ENCODE measurements at regions not wholly inside any gene's neighbourhood (a gene's known extent, or its start where the extent isn't known, plus 50 kb on each side); places are given as distances from the start of the nearest gene placed in this dataset.

DNA sequence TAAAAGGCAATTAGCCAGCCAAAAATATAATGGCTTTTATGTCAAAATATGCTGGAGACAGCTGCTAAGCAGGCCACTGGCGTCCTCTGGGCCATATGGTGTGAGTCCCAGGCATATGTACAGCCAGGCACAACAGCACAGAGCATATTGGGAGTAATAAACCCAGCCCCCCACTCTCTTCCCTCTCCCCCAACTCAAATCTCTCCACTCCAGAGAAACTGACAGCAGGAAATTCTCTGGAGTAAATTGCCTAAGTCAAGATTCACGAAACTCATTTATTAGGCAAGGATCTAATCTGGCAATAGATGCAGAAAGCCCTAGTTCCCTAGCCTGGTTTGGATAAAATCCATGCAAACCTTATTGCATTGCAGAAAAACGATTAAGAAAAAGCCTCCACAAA lies 147.9 kb upstream of the SEL1L start:
- H3K27me3 Mint-ChIP-seq (ENCODE audit: low read depth in 2 of 2) = peaks cover 0 to 3% of the 10 kb centered on the region in 2 donors
- H3K27ac Mint-ChIP-seq = no peak overlapping the region
- H3K36me3 Mint-ChIP-seq = no peaks in the 10 kb centered on the region
- intact Hi-C loops (cut with micrococcal nuclease) = no loop called here
- no peak overlapping the region for H3K27ac ChIP-seq (ENCODE audit: low read length)
- H3K36me3 ChIP-seq (ENCODE audit: control insufficient read depth, insufficient read depth, low read length) = no peaks in the 10 kb centered on the region
- no peak overlapping the region for H3K4me3 Mint-ChIP-seq
- ATAC-seq (no peak), DNase-seq (no peak)
- no peak for TF ChIP-seq CTCF (IDR thresholded peaks at IDR 0.05)
- peaks cover 3 to 6% of the 10 kb centered on the region in 2 donors for H3K9me3 Mint-ChIP-seq
- no peak overlapping the region for H3K4me3 ChIP-seq (ENCODE audit: low read length)
- no peaks in the 10 kb centered on the region for H3K4me1 ChIP-seq (ENCODE audit: control insufficient read depth, insufficient read depth, low read length)
- no peaks in the 10 kb centered on the region for H3K4me1 Mint-ChIP-seq
- H3K27me3 ChIP-seq (ENCODE audit: control insufficient read depth, insufficient read depth, low read length) = no peaks in the 10 kb centered on the region
- WGBS (ENCODE audit: insufficient coverage) = 35% methylated on average over 3 of the region's 3 CpGs
- peaks cover 4% of the 10 kb centered on the region for H3K9me3 ChIP-seq (ENCODE audit: control insufficient read depth, insufficient read depth, low read length)

DNA sequence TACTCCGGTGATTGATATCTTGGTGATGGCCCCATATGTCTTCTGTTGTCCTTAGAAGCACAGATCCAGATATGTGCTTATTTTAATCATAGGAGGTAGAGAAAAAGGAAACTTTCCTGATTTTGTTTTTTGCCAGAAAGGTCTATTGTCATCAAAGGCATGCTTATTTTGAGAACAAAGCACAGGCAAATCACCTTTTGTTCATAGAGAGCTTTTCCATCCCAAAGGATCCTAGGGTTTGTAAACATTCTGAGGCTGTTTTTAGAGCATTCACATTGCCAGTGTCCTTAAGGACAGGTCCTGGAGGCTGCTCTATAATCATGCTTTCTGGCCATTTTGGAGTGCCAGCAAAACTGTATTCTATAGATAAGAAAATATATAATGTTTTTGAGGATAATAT lies 148.5 kb upstream of the SEL1L start:
- intact Hi-C loops (cut with micrococcal nuclease) = no loop called here

GRCh38 chr14:81682701-81683100 lies 149.0 kb upstream of the SEL1L start:
- H3K4me3 ChIP-seq (ENCODE audit: low read length) = no peak overlapping the region
- TF ChIP-seq CTCF (IDR thresholded peaks at IDR 0.05) = no peak
- Mint-ChIP-seq H3K4me3 (no peak overlapping the region), H3K27ac (no peak overlapping the region), H3K4me1 (no peaks in the 10 kb centered on the region), H3K9me3 (peaks cover 3 to 7% of the 10 kb centered on the region in 2 donors), H3K36me3 (no peaks in the 10 kb centered on the region), H3K27me3 (ENCODE audit: low read depth in 2 of 2) (peaks cover 0 to 3% of the 10 kb centered on the region in 2 donors)
- WGBS (ENCODE audit: insufficient coverage) = 73% methylated on average over 2 of the region's 2 CpGs
- DNase-seq (no peak), ATAC-seq (no peak)
- H3K4me1 ChIP-seq (ENCODE audit: control insufficient read depth, insufficient read depth, low read length) = no peaks in the 10 kb centered on the region
- no peaks in the 10 kb centered on the region for H3K36me3 ChIP-seq (ENCODE audit: control insufficient read depth, insufficient read depth, low read length)
- no peaks in the 10 kb centered on the region for H3K27me3 ChIP-seq (ENCODE audit: control insufficient read depth, insufficient read depth, low read length)
- H3K27ac ChIP-seq (ENCODE audit: low read length) = no peak overlapping the region
- peaks cover 4% of the 10 kb centered on the region for H3K9me3 ChIP-seq (ENCODE audit: control insufficient read depth, insufficient read depth, low read length)
- intact Hi-C loops (cut with micrococcal nuclease) = no loop called here

More for the DNA sequence above, 148.5 kb upstream of the SEL1L start:
- WGBS (ENCODE audit: insufficient coverage) = 76% methylated on average over 1 of the region's 1 CpG
- no peak for TF ChIP-seq CTCF (IDR thresholded peaks at IDR 0.05)
- no peak overlapping the region for H3K4me3 Mint-ChIP-seq
- H3K27me3 Mint-ChIP-seq (ENCODE audit: low read depth in 2 of 2) = peaks cover 0 to 3% of the 10 kb centered on the region in 2 donors
- no peaks in the 10 kb centered on the region for H3K36me3 ChIP-seq (ENCODE audit: control insufficient read depth, insufficient read depth, low read length)
- no peaks in the 10 kb centered on the region for H3K27me3 ChIP-seq (ENCODE audit: control insufficient read depth, insufficient read depth, low read length)
- no peaks in the 10 kb centered on the region for H3K4me1 Mint-ChIP-seq
- no peaks in the 10 kb centered on the region for H3K36me3 Mint-ChIP-seq
- H3K27ac ChIP-seq (ENCODE audit: low read length) = no peak overlapping the region
- no peak overlapping the region for H3K27ac Mint-ChIP-seq
- peaks cover 4% of the 10 kb centered on the region for H3K9me3 ChIP-seq (ENCODE audit: control insufficient read depth, insufficient read depth, low read length)
- H3K4me3 ChIP-seq (ENCODE audit: low read length) = no peak overlapping the region
- H3K9me3 Mint-ChIP-seq = peaks cover 3 to 7% of the 10 kb centered on the region in 2 donors
- DNase-seq = no peak
- H3K4me1 ChIP-seq (ENCODE audit: control insufficient read depth, insufficient read depth, low read length) = no peaks in the 10 kb centered on the region
- no peak for ATAC-seq

GRCh38 chr14:81684696-81685095 lies 151.0 kb upstream of the SEL1L start:
- no peaks in the 10 kb centered on the region for H3K4me1 ChIP-seq (ENCODE audit: control insufficient read depth, insufficient read depth, low read length)
- no peaks in the 10 kb centered on the region for H3K9me3 ChIP-seq (ENCODE audit: control insufficient read depth, insufficient read depth, low read length)
- Mint-ChIP-seq H3K27ac (no peak overlapping the region), H3K4me3 (no peak overlapping the region), H3K36me3 (no peaks in the 10 kb centered on the region), H3K9me3 (peaks cover 2 to 6% of the 10 kb centered on the region in 2 donors), H3K27me3 (ENCODE audit: low read depth in 2 of 2) (peaks cover 0 to 2% of the 10 kb centered on the region in 2 donors), H3K4me1 (no peaks in the 10 kb centered on the region)
- H3K36me3 ChIP-seq (ENCODE audit: control insufficient read depth, insufficient read depth, low read length) = no peaks in the 10 kb centered on the region
- no peak for TF ChIP-seq CTCF (IDR thresholded peaks at IDR 0.05)
- intact Hi-C loops (cut with micrococcal nuclease) = no loop called here
- DNase-seq (no peak), ATAC-seq (no peak)
- no peak overlapping the region for H3K4me3 ChIP-seq (ENCODE audit: low read length)
- H3K27ac ChIP-seq (ENCODE audit: low read length) = no peak overlapping the region
- no peaks in the 10 kb centered on the region for H3K27me3 ChIP-seq (ENCODE audit: control insufficient read depth, insufficient read depth, low read length)
- 100% methylated on average over 1 of the region's 1 CpG for WGBS (ENCODE audit: insufficient coverage)

All from natural killer cell (primary cell).